Liver (tissue), 8 donors: ENCODE measurements at regions not wholly inside any gene's neighbourhood (a gene's known extent, or its start where the extent isn't known, plus 50 kb on each side); places are given as distances from the start of the nearest gene placed in this dataset.

ENCODE experiments used
- DNase-seq: peaks from one replicate; pipeline ENCODE4 v3.0.0-alpha.2; 2017; ENCODE audit warnings: low spot score
- H3K27ac ChIP-seq, 2 donors: one replicate each; pipeline ENCODE4 v1.7.0; 2013; ENCODE audit warnings: inconsistent platforms in 2 of 2, low read length in 2 of 2, control low read depth in 1 of 2, low read depth in 1 of 2, mild to moderate bottlenecking in 1 of 2
- H3K27me3 ChIP-seq, 4 donors: one replicate each; pipeline versions ENCODE4 v1.6.1 to v1.7.0; 2013; ENCODE audit warnings: low read length in 3 of 4, inconsistent platforms in 1 of 4, mild to moderate bottlenecking in 1 of 4, moderate library complexity in 1 of 4; ENCODE audit not compliant: control insufficient read depth in 4 of 4, insufficient read depth in 4 of 4
- H3K36me3 ChIP-seq, 4 donors: one replicate each; pipeline versions ENCODE4 v1.6.1 to v1.7.0; 2013; ENCODE audit warnings: low read length in 3 of 4, mild to moderate bottlenecking in 3 of 4, low read depth in 1 of 4, moderate library complexity in 1 of 4; ENCODE audit not compliant: control insufficient read depth in 4 of 4, insufficient read depth in 3 of 4
- H3K4me1 ChIP-seq, 4 donors: one replicate each; pipeline versions ENCODE4 v1.6.1 to v1.7.0; 2013; ENCODE audit warnings: low read length in 3 of 4, mild to moderate bottlenecking in 3 of 4, moderate library complexity in 1 of 4; ENCODE audit not compliant: control insufficient read depth in 4 of 4, insufficient read depth in 4 of 4
- H3K4me3 ChIP-seq, 3 donors: one replicate each; pipeline versions ENCODE4 v1.6.1 to v1.7.0; 2013; ENCODE audit warnings: low read length in 3 of 3, control low read depth in 1 of 3, low read depth in 1 of 3, mild to moderate bottlenecking in 1 of 3
- H3K9ac ChIP-seq, 2 donors: one replicate each; pipeline ENCODE4 v1.7.0; 2013; ENCODE audit warnings: low read length in 2 of 2, mild to moderate bottlenecking in 2 of 2, moderate library complexity in 2 of 2, control low read depth in 1 of 2, low read depth in 1 of 2
- H3K9me3 ChIP-seq, 4 donors: one replicate each; pipeline versions ENCODE4 v1.6.1 to v1.7.0; 2013; ENCODE audit warnings: low read length in 3 of 4; ENCODE audit not compliant: control insufficient read depth in 4 of 4
- ATF3 ChIP-seq: IDR thresholded peaks from 2 replicates; pipeline ENCODE4 v1.6.1; 2016; ENCODE audit warnings: antibody characterized with exemption
- CTCF ChIP-seq: fragments of 150-350 bp; IDR thresholded peaks from 2 replicates; pipeline ENCODE4 v1.5.1; 2017; ENCODE audit warnings: improper control_type of control experiment, low read depth, low read length; ENCODE audit not compliant: missing input control
- EGR1 ChIP-seq, 2 donors: IDR thresholded peaks; 2 replicates each; pipeline ENCODE4 v1.6.1; 2016 to 2018; ENCODE audit warnings: antibody characterized with exemption in 2 of 2, low read depth in 2 of 2
- FOXA1 ChIP-seq: IDR thresholded peaks from 2 replicates; pipeline ENCODE4 v1.6.1; 2016; ENCODE audit warnings: antibody characterized with exemption
- FOXA2 ChIP-seq: IDR thresholded peaks from 2 replicates; pipeline ENCODE4 v1.6.1; 2016; ENCODE audit warnings: antibody characterized with exemption
- GABPA ChIP-seq, 2 donors: IDR thresholded peaks in 1 of 2; conservative IDR thresholded peaks in 1 of 2; 2 replicates each; pipeline ENCODE4 v1.6.1; 2016; ENCODE audit warnings: antibody characterized with exemption in 2 of 2, mild to moderate bottlenecking in 1 of 2, moderate library complexity in 1 of 2
- HNF4A ChIP-seq, 2 donors: conservative IDR thresholded peaks; 2 replicates each; pipeline ENCODE4 v1.6.1; 2016; ENCODE audit warnings: antibody characterized with exemption in 2 of 2, mild to moderate bottlenecking in 2 of 2
- HNF4G ChIP-seq: IDR thresholded peaks from 2 replicates; pipeline ENCODE4 v1.6.1; 2016; ENCODE audit warnings: antibody characterized with exemption
- JUND ChIP-seq, 2 donors: IDR thresholded peaks; 2 replicates each; pipeline ENCODE4 v1.6.1; 2016; ENCODE audit warnings: antibody characterized with exemption in 2 of 2
- RAD21 ChIP-seq, 2 donors: IDR thresholded peaks; 2 replicates each; pipeline ENCODE4 v1.6.1; 2016; ENCODE audit warnings: antibody characterized with exemption in 2 of 2, mild to moderate bottlenecking in 2 of 2
- REST ChIP-seq: IDR thresholded peaks from 2 replicates; pipeline ENCODE4 v1.6.1; 2016; ENCODE audit warnings: antibody characterized with exemption, mild to moderate bottlenecking
- RXRA ChIP-seq, 2 donors: IDR thresholded peaks; 2 replicates each; pipeline ENCODE4 v1.6.1; 2017 to 2018; ENCODE audit warnings: antibody characterized with exemption in 2 of 2, mild to moderate bottlenecking in 1 of 2
- SP1 ChIP-seq: IDR thresholded peaks from 2 replicates; pipeline ENCODE4 v1.6.1; 2018; ENCODE audit warnings: antibody characterized with exemption, mild to moderate bottlenecking
- TAF1 ChIP-seq: conservative IDR thresholded peaks from 2 replicates; pipeline ENCODE4 v1.6.1; 2016; ENCODE audit warnings: antibody characterized with exemption, mild to moderate bottlenecking
- YY1 ChIP-seq: IDR thresholded peaks from 2 replicates; pipeline ENCODE4 v1.6.1; 2016; ENCODE audit warnings: antibody characterized with exemption, mild to moderate bottlenecking
- WGBS: extraction: QIAGEN DNeasy Blood & Tissue Kit; methylation state at CpG from one replicate; pipeline ENCODE4 v1.1.7; 2013; 5-methylcytosine and 5-hydroxymethylcytosine counted together
- TF ChIP-seq, protein P1 (sequence below): IDR thresholded peaks from 2 replicates; pipeline ENCODE4 v1.6.1; 2016; ENCODE audit warnings: antibody characterized with exemption
- TF ChIP-seq, protein P2 (sequence below): IDR thresholded peaks from 2 replicates; pipeline ENCODE4 v1.6.1; 2016; ENCODE audit warnings: antibody characterized with exemption
- donor health status: healthy.
- donor health status: healthy.
- donor health status: healthy.
- donor health status: healthy.
- donor health status: healthy.

- TF ChIP-seq ATF3 = no peak
- TF ChIP-seq FOXA1 = no peak
- TF ChIP-seq HNF4A (conservative IDR thresholded peaks at IDR 0.05) = no peak
Observed at GRCh38 chr7:65475040-65475726, 101.5 kb downstream of the ZNF92 start (continued).

- Histone ChIP-seq H3K4me1 (no peaks in the 10 kb centered on the region), H3K4me3 (no peak overlapping the region), H3K9ac (no peak overlapping the region), H3K9me3 (peaks cover 0 to 3% (median 0%) of the 10 kb centered on the region in 4 donors), H3K27ac (no peak overlapping the region), H3K36me3 (no peaks in the 10 kb centered on the region), H3K27me3 (no peaks in the 10 kb centered on the region)
- TF ChIP-seq, protein P1, sequence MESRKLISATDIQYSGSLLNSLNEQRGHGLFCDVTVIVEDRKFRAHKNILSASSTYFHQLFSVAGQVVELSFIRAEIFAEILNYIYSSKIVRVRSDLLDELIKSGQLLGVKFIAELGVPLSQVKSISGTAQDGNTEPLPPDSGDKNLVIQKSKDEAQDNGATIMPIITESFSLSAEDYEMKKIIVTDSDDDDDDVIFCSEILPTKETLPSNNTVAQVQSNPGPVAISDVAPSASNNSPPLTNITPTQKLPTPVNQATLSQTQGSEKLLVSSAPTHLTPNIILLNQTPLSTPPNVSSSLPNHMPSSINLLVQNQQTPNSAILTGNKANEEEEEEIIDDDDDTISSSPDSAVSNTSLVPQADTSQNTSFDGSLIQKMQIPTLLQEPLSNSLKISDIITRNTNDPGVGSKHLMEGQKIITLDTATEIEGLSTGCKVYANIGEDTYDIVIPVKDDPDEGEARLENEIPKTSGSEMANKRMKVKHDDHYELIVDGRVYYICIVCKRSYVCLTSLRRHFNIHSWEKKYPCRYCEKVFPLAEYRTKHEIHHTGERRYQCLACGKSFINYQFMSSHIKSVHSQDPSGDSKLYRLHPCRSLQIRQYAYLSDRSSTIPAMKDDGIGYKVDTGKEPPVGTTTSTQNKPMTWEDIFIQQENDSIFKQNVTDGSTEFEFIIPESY = no peak
- no peak for TF ChIP-seq FOXA2
- TF ChIP-seq ATF3 = no peak
- TF ChIP-seq, protein P2, sequence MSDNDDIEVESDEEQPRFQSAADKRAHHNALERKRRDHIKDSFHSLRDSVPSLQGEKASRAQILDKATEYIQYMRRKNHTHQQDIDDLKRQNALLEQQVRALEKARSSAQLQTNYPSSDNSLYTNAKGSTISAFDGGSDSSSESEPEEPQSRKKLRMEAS = no peak
- TF ChIP-seq JUND (IDR thresholded peaks at IDR 0.05) = no peak
- TF ChIP-seq FOXA1 = no peak
- TF ChIP-seq EGR1 (IDR thresholded peaks at IDR 0.05; ENCODE audit: low read depth in 2 of 2) = no peak
- TF ChIP-seq GABPA (IDR thresholded peaks at IDR 0.05 in 1 of 2, conservative IDR thresholded peaks at IDR 0.05 in 1 of 2) = no peak
- no peak for TF ChIP-seq SP1
- no peak for DNase-seq
- WGBS = 67% methylated on average over 8 of the region's 8 CpGs
Observed at GRCh38 chr7:65475734-65476319, 102.2 kb downstream of the ZNF92 start.

DNA sequence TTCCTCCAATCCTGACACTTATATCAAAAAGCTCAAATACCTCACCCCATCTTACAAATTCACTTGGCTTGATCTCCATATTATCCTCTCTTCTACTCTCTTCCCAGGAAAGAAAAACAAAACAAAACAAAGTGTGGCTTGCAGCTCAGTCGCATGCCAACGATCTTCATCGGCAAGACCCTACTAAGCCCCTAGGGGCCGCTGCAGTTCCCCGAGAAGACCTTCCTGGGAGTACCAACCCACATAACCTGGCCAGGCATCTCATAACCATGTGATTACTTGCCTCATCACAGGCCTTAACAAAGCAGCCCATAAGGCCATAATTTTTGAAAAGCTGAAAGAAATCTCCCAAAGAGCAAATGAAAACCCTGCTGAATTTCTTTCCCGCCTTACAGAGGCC, 103.7 kb downstream of the ZNF92 start:
- no peaks in the 10 kb centered on the region for H3K4me1 ChIP-seq
- WGBS = 56% methylated on average over 6 of the region's 6 CpGs
- H3K9ac ChIP-seq = no peak overlapping the region
- no peaks in the 10 kb centered on the region for H3K36me3 ChIP-seq
- peaks cover 0 to 3% (median 0%) of the 10 kb centered on the region in 4 donors for H3K9me3 ChIP-seq
- DNase-seq = no peak
- no peak overlapping the region for H3K27ac ChIP-seq
- H3K27me3 ChIP-seq = no peaks in the 10 kb centered on the region
- no peak overlapping the region for H3K4me3 ChIP-seq
- no peak for TF ChIP-seq RXRA (IDR thresholded peaks at IDR 0.05)
- TF ChIP-seq, protein P2 = no peak
- TF ChIP-seq EGR1 (IDR thresholded peaks at IDR 0.05; ENCODE audit: low read depth in 2 of 2) = no peak
- no peak for TF ChIP-seq HNF4A (conservative IDR thresholded peaks at IDR 0.05)
- no peak for TF ChIP-seq REST
- no peak for TF ChIP-seq YY1
- no peak for TF ChIP-seq ATF3
- no peak for TF ChIP-seq JUND (IDR thresholded peaks at IDR 0.05)
- peak; percentile 41 for TF ChIP-seq CTCF
- peak; percentile 71 to 81 for TF ChIP-seq RAD21 (IDR thresholded peaks at IDR 0.05)
- TF ChIP-seq SP1 = no peak
- no peak for TF ChIP-seq HNF4G
- TF ChIP-seq, protein P1 = no peak
- no peak for TF ChIP-seq TAF1
